HEK293T (cell line): ENCODE measurements at regions not wholly inside any gene's neighbourhood (a gene's known extent, or its start where the extent isn't known, plus 50 kb on each side); places are given as distances from the start of the nearest gene placed in this dataset.

Source experiments
- ELF4 ChIP-seq: fragments of 450-650 bp; IDR thresholded peaks from 2 replicates; pipeline ENCODE4 v1.6.1; 2017; ENCODE audit warnings: antibody characterized with exemption
- SP1 ChIP-seq: fragments of 450-650 bp; IDR thresholded peaks from 2 replicates; pipeline ENCODE4 v1.6.1; 2017
- SUZ12 ChIP-seq: fragments of 450-650 bp; IDR thresholded peaks from 2 replicates; pipeline ENCODE4 v1.6.1; 2016; ENCODE audit warnings: mild to moderate bottlenecking

DNA sequence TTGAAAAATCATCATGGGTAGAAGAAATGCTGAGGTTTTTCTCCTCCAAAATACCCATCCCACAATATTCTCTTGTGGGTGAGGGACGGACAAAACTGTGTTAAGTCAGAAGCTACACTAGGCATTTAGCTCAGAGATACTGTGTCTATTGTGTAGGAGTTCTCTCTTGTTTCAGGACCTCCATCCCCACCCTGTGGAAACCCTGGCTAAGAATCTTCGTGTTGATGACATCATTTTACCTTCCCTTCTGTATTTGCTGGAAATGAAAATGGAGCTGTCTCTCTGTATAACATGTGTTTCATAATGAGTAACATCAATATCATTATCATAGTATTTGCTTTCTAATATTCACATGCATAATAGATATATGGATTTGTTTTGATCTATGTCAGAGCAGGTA, 1193.0 kb upstream of the CITED2 start:
- TF ChIP-seq ELF4 (no peak), SP1 (no peak), SUZ12 (no peak)
